Astrocyte (in vitro differentiated cells and primary cell): ENCODE measurements at regions not wholly inside any gene's neighbourhood (a gene's known extent, or its start where the extent isn't known, plus 50 kb on each side); places are given as distances from the start of the nearest gene placed in this dataset.
A peak's percentile ranks its signal among the peaks of the same experiment; 100 is the strongest.

Experiments
- DNase-seq: peaks from one replicate; pipeline ENCODE4 v3.0.0-alpha.2; 2010; ENCODE audit warnings: low read depth
- FAIRE-seq: peaks from 2 replicates; lab custom pipeline; 2011; peaks lifted over from hg19 to GRCh38; lab: Jason Lieb, UNC
- H2AFZ ChIP-seq: 2 replicates; pipeline ENCODE4 v1.6.0; 2012; ENCODE audit warnings: low read depth, low read length, inconsistent platforms
- H3K27ac ChIP-seq: 2 replicates; pipeline ENCODE4 v1.5.1; 2011; ENCODE audit warnings: low read depth, low read length, inconsistent platforms
- H3K27me3 ChIP-seq: 2 replicates; pipeline ENCODE4 v1.6.0; 2011; ENCODE audit warnings: low read length, inconsistent platforms; ENCODE audit not compliant: insufficient read depth
- H3K36me3 ChIP-seq: 2 replicates; pipeline ENCODE4 v1.5.1; 2011; ENCODE audit warnings: low read length, inconsistent platforms; ENCODE audit not compliant: insufficient read depth
- H3K4me1 ChIP-seq: 2 replicates; pipeline ENCODE4 v1.5.1; 2011; ENCODE audit warnings: low read length, inconsistent platforms; ENCODE audit not compliant: insufficient read depth
- H3K4me2 ChIP-seq: 2 replicates; pipeline ENCODE4 v1.6.0; 2012; ENCODE audit warnings: low read length, inconsistent platforms
- H3K4me3 ChIP-seq: 2 replicates; pipeline ENCODE4 v1.5.1; 2011; ENCODE audit warnings: low read depth, mild to moderate bottlenecking, low read length, inconsistent platforms; ENCODE audit not compliant: insufficient read depth
- H3K79me2 ChIP-seq: 2 replicates; pipeline ENCODE4 v1.6.0; 2012; ENCODE audit warnings: mild to moderate bottlenecking, low read length, inconsistent platforms; ENCODE audit not compliant: insufficient read depth
- H3K9ac ChIP-seq: 2 replicates; pipeline ENCODE4 v1.6.0; 2012; ENCODE audit warnings: mild to moderate bottlenecking, low read length, inconsistent platforms
- H3K9me3 ChIP-seq: 2 replicates; pipeline ENCODE4 v1.5.1; 2012; ENCODE audit warnings: low read depth, mild to moderate bottlenecking, low read length, inconsistent platforms; ENCODE audit not compliant: insufficient read depth
- H4K20me1 ChIP-seq: 2 replicates; pipeline ENCODE4 v1.6.0; 2012; ENCODE audit warnings: low read length, inconsistent platforms; ENCODE audit not compliant: insufficient read depth
- H3K27ac Mint-ChIP-seq: one replicate; pipeline ENCODE4 v1.8.0; 2021; ENCODE audit warnings: mild to moderate bottlenecking, mixed read lengths; ENCODE audit not compliant: unreplicated experiment
- H3K27me3 Mint-ChIP-seq: one replicate; pipeline ENCODE4 v1.8.0; 2021; ENCODE audit warnings: low read depth, mixed read lengths; ENCODE audit not compliant: unreplicated experiment
- H3K36me3 Mint-ChIP-seq: one replicate; pipeline ENCODE4 v1.8.0; 2021; ENCODE audit warnings: low read depth, mixed read lengths; ENCODE audit not compliant: unreplicated experiment
- H3K4me1 Mint-ChIP-seq: one replicate; pipeline ENCODE4 v1.8.0; 2021; ENCODE audit warnings: low read depth, mixed read lengths; ENCODE audit not compliant: unreplicated experiment
- H3K4me3 Mint-ChIP-seq: one replicate; pipeline ENCODE4 v1.8.0; 2021; ENCODE audit warnings: mild to moderate bottlenecking, moderate library complexity, mixed read lengths; ENCODE audit not compliant: unreplicated experiment
- H3K9me3 Mint-ChIP-seq: one replicate; pipeline ENCODE4 v1.8.0; 2021; ENCODE audit warnings: mild to moderate bottlenecking, mixed read lengths; ENCODE audit not compliant: unreplicated experiment
- EZH2 ChIP-seq: IDR thresholded peaks from 2 replicates; pipeline ENCODE4 v1.6.1; 2012; ENCODE audit warnings: mild to moderate bottlenecking, low read length, inconsistent platforms; ENCODE audit not compliant: insufficient read depth
- TF ChIP-seq, protein P1 (sequence below): IDR thresholded peaks from 2 replicates; pipeline ENCODE4 v1.5.1; 2011; ENCODE audit warnings: low read depth, mild to moderate bottlenecking, inconsistent platforms, low read length, moderate library complexity; ENCODE audit not compliant: insufficient read depth

DNA sequence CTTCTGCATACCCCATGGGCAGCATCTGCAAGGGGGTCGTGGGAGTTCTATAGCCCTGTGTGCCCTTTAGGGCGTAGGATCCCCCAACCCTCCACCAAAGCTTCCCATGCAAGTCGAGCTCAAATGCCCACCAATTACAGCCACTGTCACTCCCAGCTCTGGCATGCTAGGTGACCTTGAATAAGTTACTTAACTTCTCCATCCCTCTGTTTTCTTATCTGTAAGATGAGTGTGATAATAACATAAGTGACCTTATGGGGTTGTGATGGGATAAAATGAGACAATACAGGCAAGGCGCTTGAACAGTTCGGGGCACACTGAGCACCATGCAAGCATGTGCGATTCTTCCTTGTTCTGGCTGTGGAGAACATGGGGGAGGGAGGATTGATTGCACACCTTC lies 74.8 kb upstream of the POMGNT2 start:
- Histone ChIP-seq H3K9ac (no peak overlapping the region), H3K79me2 (no peaks in the 10 kb centered on the region), H3K27me3 (no peaks in the 10 kb centered on the region), H3K4me2 (no peak overlapping the region), H2AFZ (no peak overlapping the region), H3K36me3 (no peaks in the 10 kb centered on the region), H3K9me3 (no peaks in the 10 kb centered on the region), H3K27ac (no peak overlapping the region), H3K4me1 (peaks cover 6% of the 10 kb centered on the region), H4K20me1 (no peaks in the 10 kb centered on the region), H3K4me3 (no peak overlapping the region)
- H3K36me3 Mint-ChIP-seq, result no peaks in the 10 kb centered on the region
- H3K4me3 Mint-ChIP-seq, result no peak overlapping the region
- FAIRE-seq (no peak), DNase-seq (no peak)
- peaks cover 9% of the 10 kb centered on the region for H3K4me1 Mint-ChIP-seq
- H3K27ac Mint-ChIP-seq, result no peak overlapping the region
- H3K9me3 Mint-ChIP-seq, result no peaks in the 10 kb centered on the region
- TF ChIP-seq EZH2, result no peak
- TF ChIP-seq, protein P1, sequence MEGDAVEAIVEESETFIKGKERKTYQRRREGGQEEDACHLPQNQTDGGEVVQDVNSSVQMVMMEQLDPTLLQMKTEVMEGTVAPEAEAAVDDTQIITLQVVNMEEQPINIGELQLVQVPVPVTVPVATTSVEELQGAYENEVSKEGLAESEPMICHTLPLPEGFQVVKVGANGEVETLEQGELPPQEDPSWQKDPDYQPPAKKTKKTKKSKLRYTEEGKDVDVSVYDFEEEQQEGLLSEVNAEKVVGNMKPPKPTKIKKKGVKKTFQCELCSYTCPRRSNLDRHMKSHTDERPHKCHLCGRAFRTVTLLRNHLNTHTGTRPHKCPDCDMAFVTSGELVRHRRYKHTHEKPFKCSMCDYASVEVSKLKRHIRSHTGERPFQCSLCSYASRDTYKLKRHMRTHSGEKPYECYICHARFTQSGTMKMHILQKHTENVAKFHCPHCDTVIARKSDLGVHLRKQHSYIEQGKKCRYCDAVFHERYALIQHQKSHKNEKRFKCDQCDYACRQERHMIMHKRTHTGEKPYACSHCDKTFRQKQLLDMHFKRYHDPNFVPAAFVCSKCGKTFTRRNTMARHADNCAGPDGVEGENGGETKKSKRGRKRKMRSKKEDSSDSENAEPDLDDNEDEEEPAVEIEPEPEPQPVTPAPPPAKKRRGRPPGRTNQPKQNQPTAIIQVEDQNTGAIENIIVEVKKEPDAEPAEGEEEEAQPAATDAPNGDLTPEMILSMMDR, result no peak
- peaks cover 2% of the 10 kb centered on the region for H3K27me3 Mint-ChIP-seq

DNA sequence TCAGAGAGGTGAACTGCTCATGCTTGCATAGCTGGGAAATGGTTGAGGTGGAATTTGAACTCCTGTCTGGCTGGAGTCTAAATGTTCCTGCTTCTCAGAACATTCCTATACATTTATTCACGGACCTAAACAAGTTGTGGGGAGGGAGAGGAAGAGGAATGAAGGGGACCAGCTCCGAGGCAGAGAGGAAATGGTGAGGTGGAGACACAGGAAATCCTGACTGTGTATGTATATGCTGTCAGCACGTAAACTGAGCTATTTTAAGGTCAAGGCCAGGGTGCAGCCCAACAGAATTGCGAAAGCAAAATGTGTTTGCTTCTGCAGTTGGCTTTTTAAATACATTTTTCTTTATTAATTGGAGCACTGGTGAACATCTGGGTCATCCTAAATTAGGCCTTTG lies 74.1 kb upstream of the POMGNT2 start:
- peak overlapping the region; percentile 6 for H2AFZ ChIP-seq
- H3K4me3 Mint-ChIP-seq, result peak overlapping the region; percentile 10
- peak overlapping the region; percentile 12 for H3K4me2 ChIP-seq
- TF ChIP-seq, protein P1, result no peak
- TF ChIP-seq EZH2, result no peak
- H3K27me3 Mint-ChIP-seq, result peaks cover 2% of the 10 kb centered on the region
- no peaks in the 10 kb centered on the region for H3K79me2 ChIP-seq
- peak overlapping the region; percentile 15 for H3K9ac ChIP-seq
- H3K27ac Mint-ChIP-seq, result peak overlapping the region; percentile 7
- H3K27ac ChIP-seq, result peak overlapping the region; percentile 66
- H3K9me3 Mint-ChIP-seq, result no peaks in the 10 kb centered on the region
- H3K4me1 Mint-ChIP-seq, result peaks cover 9% of the 10 kb centered on the region
- H3K36me3 ChIP-seq, result no peaks in the 10 kb centered on the region
- H3K27me3 ChIP-seq, result no peaks in the 10 kb centered on the region
- no peaks in the 10 kb centered on the region for H3K9me3 ChIP-seq
- H3K36me3 Mint-ChIP-seq, result no peaks in the 10 kb centered on the region
- no peaks in the 10 kb centered on the region for H4K20me1 ChIP-seq
- peaks cover 6% of the 10 kb centered on the region for H3K4me1 ChIP-seq
- peak; percentile 27 for DNase-seq
- no peak for FAIRE-seq
- H3K4me3 ChIP-seq, result no peak overlapping the region

DNA sequence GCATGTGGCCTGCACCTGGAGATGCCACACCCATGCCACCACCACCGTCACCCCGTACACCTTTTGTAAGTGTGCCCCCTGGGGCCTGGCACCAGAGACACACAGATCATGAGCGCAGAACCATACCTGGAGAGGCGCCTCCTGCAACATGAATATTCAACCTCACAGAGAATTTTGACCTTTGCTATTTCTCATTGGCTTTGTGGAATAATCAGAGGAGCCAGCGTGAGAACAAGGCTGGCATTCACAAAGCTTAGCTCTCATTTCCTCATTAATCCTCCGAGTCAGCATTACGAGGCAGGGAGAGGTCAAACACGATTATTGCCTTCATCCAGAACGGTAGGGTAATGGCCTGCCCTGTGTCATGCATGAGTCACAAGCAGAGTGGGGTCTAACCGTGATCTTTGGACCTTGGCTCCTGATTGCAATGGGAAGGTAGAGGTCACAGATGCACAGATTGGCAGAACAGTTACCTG lies 73.0 kb upstream of the POMGNT2 start:
- DNase-seq (no peak), FAIRE-seq (no peak)
- peak overlapping the region; percentile 8 for H3K4me2 ChIP-seq
- Mint-ChIP-seq H3K4me1 (peaks cover 9% of the 10 kb centered on the region), H3K9me3 (no peaks in the 10 kb centered on the region), H3K27ac (no peak overlapping the region), H3K4me3 (no peak overlapping the region), H3K36me3 (no peaks in the 10 kb centered on the region), H3K27me3 (peaks cover 2% of the 10 kb centered on the region)
- H3K4me3 ChIP-seq, result no peak overlapping the region
- no peaks in the 10 kb centered on the region for H4K20me1 ChIP-seq
- TF ChIP-seq, protein P1, result no peak
- TF ChIP-seq EZH2, result no peak
- H3K79me2 ChIP-seq, result no peaks in the 10 kb centered on the region
- no peaks in the 10 kb centered on the region for H3K27me3 ChIP-seq
- no peak overlapping the region for H2AFZ ChIP-seq
- no peaks in the 10 kb centered on the region for H3K36me3 ChIP-seq
- H3K9ac ChIP-seq, result no peak overlapping the region
- peak overlapping the region; percentile 66 for H3K27ac ChIP-seq
- H3K9me3 ChIP-seq, result no peaks in the 10 kb centered on the region
- peaks cover 6% of the 10 kb centered on the region for H3K4me1 ChIP-seq
